GM23338 (cell line): ENCODE measurements at regions not wholly inside any gene's neighbourhood (a gene's known extent, or its start where the extent isn't known, plus 50 kb on each side); places are given as distances from the start of the nearest gene placed in this dataset.

Experiments used
- TF ChIP-seq, protein P1 (sequence below), 2 experiments: fragments of 200-600 bp in 1 of 2; sonication (generic) in 1 of 2; conservative IDR thresholded peaks; 2 replicates each; pipeline versions ENCODE4 v1.5.1 to v1.6.1; 2016 to 2017; ENCODE audit warnings: antibody characterized with exemption in 2 of 2, low read depth in 2 of 2, mild to moderate bottlenecking in 2 of 2, moderate library complexity in 1 of 2
- TF ChIP-seq, protein P2 (sequence below): IDR thresholded peaks from one replicate; pipeline ENCODE4 v1.6.1; 2018; ENCODE audit warnings: antibody characterized with exemption; ENCODE audit not compliant: unreplicated experiment

DNA sequence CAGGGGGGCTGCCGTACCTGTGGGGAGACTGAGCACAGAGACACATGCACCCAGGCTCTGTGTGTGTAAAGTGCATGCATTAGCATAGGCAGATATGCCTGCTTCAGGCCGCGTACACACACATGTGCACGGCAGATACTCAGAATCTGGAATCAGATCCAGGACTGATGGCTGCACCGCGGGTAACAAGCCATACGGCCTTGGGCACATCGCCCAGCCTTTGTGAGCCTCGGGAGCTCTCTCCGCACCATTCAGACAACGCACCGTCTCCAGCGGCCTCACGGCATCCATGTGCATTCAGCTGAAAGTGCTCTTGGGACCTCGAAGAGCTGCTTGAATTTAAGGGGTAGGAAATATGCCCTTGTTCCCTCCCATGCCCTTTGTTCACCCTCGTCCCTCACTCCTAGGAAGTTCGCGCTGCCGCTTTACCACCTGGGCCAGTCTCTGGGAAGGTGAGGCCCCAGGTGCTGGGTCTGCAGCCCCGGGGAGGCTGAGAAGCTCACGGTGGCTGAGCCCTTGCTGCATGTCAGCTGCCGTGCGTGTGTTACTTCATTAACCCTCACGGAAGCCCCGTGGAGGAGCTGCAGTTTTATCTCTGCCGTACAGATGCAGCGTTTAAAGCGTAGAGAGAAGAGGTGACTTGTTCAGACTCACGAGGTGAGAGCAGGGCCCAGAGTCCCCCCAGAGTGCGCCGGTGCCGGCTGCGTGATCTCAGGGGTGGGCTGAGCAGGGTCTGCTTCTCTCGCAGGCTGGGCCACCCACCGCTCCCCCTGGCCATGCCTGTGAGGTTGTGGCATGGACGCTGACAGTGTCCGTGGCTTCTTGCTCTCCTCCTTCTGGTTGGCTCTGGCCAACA is 377.7 kb upstream of the MYT1L start:
- TF ChIP-seq, protein P1, sequence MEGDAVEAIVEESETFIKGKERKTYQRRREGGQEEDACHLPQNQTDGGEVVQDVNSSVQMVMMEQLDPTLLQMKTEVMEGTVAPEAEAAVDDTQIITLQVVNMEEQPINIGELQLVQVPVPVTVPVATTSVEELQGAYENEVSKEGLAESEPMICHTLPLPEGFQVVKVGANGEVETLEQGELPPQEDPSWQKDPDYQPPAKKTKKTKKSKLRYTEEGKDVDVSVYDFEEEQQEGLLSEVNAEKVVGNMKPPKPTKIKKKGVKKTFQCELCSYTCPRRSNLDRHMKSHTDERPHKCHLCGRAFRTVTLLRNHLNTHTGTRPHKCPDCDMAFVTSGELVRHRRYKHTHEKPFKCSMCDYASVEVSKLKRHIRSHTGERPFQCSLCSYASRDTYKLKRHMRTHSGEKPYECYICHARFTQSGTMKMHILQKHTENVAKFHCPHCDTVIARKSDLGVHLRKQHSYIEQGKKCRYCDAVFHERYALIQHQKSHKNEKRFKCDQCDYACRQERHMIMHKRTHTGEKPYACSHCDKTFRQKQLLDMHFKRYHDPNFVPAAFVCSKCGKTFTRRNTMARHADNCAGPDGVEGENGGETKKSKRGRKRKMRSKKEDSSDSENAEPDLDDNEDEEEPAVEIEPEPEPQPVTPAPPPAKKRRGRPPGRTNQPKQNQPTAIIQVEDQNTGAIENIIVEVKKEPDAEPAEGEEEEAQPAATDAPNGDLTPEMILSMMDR (conservative IDR thresholded peaks at IDR 0.05; ENCODE audit: low read depth in 2 of 2) = no peak
- TF ChIP-seq, protein P2, sequence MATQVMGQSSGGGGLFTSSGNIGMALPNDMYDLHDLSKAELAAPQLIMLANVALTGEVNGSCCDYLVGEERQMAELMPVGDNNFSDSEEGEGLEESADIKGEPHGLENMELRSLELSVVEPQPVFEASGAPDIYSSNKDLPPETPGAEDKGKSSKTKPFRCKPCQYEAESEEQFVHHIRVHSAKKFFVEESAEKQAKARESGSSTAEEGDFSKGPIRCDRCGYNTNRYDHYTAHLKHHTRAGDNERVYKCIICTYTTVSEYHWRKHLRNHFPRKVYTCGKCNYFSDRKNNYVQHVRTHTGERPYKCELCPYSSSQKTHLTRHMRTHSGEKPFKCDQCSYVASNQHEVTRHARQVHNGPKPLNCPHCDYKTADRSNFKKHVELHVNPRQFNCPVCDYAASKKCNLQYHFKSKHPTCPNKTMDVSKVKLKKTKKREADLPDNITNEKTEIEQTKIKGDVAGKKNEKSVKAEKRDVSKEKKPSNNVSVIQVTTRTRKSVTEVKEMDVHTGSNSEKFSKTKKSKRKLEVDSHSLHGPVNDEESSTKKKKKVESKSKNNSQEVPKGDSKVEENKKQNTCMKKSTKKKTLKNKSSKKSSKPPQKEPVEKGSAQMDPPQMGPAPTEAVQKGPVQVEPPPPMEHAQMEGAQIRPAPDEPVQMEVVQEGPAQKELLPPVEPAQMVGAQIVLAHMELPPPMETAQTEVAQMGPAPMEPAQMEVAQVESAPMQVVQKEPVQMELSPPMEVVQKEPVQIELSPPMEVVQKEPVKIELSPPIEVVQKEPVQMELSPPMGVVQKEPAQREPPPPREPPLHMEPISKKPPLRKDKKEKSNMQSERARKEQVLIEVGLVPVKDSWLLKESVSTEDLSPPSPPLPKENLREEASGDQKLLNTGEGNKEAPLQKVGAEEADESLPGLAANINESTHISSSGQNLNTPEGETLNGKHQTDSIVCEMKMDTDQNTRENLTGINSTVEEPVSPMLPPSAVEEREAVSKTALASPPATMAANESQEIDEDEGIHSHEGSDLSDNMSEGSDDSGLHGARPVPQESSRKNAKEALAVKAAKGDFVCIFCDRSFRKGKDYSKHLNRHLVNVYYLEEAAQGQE = no peak
